ENCODE measurements at regions not wholly inside any gene's neighbourhood (a gene's known extent, or its start where the extent isn't known, plus 50 kb on each side); places are given as distances from the start of the nearest gene placed in this dataset.

DNA sequence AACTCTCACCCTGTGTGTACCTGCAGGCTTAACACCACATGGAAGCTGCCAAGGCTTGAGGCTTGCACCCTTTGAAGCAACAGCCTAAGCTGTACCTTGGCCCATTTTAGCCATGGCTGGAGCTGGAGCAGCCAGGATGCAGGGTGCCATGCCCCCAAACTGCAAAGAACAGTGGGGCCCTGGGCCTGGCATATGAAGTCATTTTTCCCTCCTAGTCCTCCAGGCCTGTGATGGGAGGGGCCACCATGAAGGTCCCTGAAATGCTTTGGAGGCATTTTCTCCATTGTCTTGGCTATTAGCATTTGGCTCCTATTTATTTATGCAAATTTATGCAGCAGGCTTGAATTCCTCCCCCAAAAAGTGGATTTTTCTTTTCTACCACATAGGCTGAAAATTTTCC, 238.4 kb downstream of the CDCA7 start:
- Histone ChIP-seq H4K20me1 (ENCODE audit: low read depth, low read length) (no peaks in the 10 kb centered on the region), H3K9me3 (ENCODE audit: insufficient read depth, low read length) (no peaks in the 10 kb centered on the region)

DNA sequence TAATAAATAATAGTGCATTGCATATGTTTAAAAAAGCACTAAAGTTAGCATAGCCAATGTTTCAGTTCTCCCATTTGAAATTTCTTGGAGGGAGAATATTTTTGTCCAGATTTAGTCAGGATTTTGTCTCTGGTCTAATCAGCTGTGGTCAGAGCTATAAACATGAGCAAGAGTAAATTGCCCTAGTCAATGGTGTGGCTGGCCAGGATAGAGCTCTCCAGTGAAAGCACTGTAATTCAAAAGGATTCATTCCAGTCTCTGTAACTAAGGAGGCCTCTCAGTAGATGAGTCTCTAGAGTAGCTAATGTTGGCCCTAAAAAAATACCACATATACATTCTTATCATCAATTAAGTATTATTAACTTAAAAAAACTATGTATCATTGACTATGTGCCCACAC, 241.6 kb downstream of the CDCA7 start:
- H4K20me1 ChIP-seq (ENCODE audit: low read depth, low read length), result no peaks in the 10 kb centered on the region
- no peak overlapping the region for H3K4me3 ChIP-seq (ENCODE audit: insufficient read depth, low read length, poor library complexity, severe bottlenecking)
- no peaks in the 10 kb centered on the region for H3K36me3 ChIP-seq (ENCODE audit: low read length)
- H3K79me2 ChIP-seq (ENCODE audit: insufficient read depth, low read length), result no peaks in the 10 kb centered on the region
- no peak overlapping the region for H3K27ac ChIP-seq (ENCODE audit: low read depth, low read length)
- no peak overlapping the region for H2AFZ ChIP-seq (ENCODE audit: low read depth, low read length, severe bottlenecking)
- no peaks in the 10 kb centered on the region for H3K9me2 ChIP-seq (replicated peaks; ENCODE audit: insufficient read depth, low read length)
- H3F3A ChIP-seq (ENCODE audit: insufficient read depth), result no peaks in the 10 kb centered on the region
- no peaks in the 10 kb centered on the region for H3K27me3 ChIP-seq (ENCODE audit: low read length)
- no peak overlapping the region for H3K9ac ChIP-seq (ENCODE audit: low read length)
- no peak overlapping the region for H3K4me2 ChIP-seq (ENCODE audit: low read depth, low read length, poor library complexity, severe bottlenecking)
- TF ChIP-seq EZH2phosphoT487 (conservative IDR thresholded peaks at IDR 0.05; ENCODE audit: low read length), result no peak
- TF ChIP-seq, protein P1, sequence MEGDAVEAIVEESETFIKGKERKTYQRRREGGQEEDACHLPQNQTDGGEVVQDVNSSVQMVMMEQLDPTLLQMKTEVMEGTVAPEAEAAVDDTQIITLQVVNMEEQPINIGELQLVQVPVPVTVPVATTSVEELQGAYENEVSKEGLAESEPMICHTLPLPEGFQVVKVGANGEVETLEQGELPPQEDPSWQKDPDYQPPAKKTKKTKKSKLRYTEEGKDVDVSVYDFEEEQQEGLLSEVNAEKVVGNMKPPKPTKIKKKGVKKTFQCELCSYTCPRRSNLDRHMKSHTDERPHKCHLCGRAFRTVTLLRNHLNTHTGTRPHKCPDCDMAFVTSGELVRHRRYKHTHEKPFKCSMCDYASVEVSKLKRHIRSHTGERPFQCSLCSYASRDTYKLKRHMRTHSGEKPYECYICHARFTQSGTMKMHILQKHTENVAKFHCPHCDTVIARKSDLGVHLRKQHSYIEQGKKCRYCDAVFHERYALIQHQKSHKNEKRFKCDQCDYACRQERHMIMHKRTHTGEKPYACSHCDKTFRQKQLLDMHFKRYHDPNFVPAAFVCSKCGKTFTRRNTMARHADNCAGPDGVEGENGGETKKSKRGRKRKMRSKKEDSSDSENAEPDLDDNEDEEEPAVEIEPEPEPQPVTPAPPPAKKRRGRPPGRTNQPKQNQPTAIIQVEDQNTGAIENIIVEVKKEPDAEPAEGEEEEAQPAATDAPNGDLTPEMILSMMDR (IDR thresholded peaks at IDR 0.05; ENCODE audit: insufficient read depth, low read length, poor library complexity, severe bottlenecking), result no peak
- H3K9me3 ChIP-seq (ENCODE audit: insufficient read depth, low read length), result no peaks in the 10 kb centered on the region

More for the DNA sequence above, 238.4 kb downstream of the CDCA7 start:
- Histone ChIP-seq H3K36me3 (ENCODE audit: low read length) (no peaks in the 10 kb centered on the region), H3F3A (ENCODE audit: insufficient read depth) (no peaks in the 10 kb centered on the region), H3K27me3 (ENCODE audit: low read length) (no peaks in the 10 kb centered on the region), H3K9me2 (replicated peaks; ENCODE audit: insufficient read depth, low read length) (no peaks in the 10 kb centered on the region), H3K4me3 (ENCODE audit: insufficient read depth, low read length, poor library complexity, severe bottlenecking) (no peak overlapping the region), H3K9ac (ENCODE audit: low read length) (no peak overlapping the region), H3K27ac (ENCODE audit: low read depth, low read length) (no peak overlapping the region), H3K79me2 (ENCODE audit: insufficient read depth, low read length) (no peaks in the 10 kb centered on the region), H3K4me2 (ENCODE audit: low read depth, low read length, poor library complexity, severe bottlenecking) (no peak overlapping the region), H2AFZ (ENCODE audit: low read depth, low read length, severe bottlenecking) (no peak overlapping the region)
- no peak for TF ChIP-seq EZH2phosphoT487 (conservative IDR thresholded peaks at IDR 0.05; ENCODE audit: low read length)
- TF ChIP-seq, protein P1 (IDR thresholded peaks at IDR 0.05; ENCODE audit: insufficient read depth, low read length, poor library complexity, severe bottlenecking), result no peak

DNA sequence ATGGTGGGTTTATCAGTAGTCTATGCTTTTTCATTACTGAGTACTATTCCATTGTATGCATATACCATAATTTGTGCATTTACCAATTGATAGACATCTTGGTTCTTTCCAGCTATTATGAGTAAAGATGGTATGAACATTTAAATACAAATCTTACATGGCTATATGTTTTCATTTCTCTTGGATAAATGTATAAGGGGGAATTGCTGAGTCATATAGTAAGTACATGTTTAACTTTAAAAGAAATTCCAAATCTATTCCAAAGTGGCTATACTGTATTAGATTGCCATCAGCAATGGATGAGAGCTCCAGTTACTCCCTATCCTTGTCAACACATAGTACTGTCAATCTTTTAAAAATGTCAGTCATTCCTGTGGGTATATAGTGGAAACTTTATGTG, 243.9 kb downstream of the CDCA7 start:
- H3K9me2 ChIP-seq (replicated peaks; ENCODE audit: insufficient read depth, low read length), result no peaks in the 10 kb centered on the region
- H3K4me2 ChIP-seq (ENCODE audit: low read depth, low read length, poor library complexity, severe bottlenecking), result no peak overlapping the region
- no peak for TF ChIP-seq EZH2phosphoT487 (conservative IDR thresholded peaks at IDR 0.05; ENCODE audit: low read length)
- TF ChIP-seq, protein P1 (IDR thresholded peaks at IDR 0.05; ENCODE audit: insufficient read depth, low read length, poor library complexity, severe bottlenecking), result no peak
- no peaks in the 10 kb centered on the region for H3K27me3 ChIP-seq (ENCODE audit: low read length)
- no peaks in the 10 kb centered on the region for H3K9me3 ChIP-seq (ENCODE audit: insufficient read depth, low read length)
- H3K9ac ChIP-seq (ENCODE audit: low read length), result no peak overlapping the region
- no peaks in the 10 kb centered on the region for H3F3A ChIP-seq (ENCODE audit: insufficient read depth)
- H3K79me2 ChIP-seq (ENCODE audit: insufficient read depth, low read length), result no peaks in the 10 kb centered on the region
- H4K20me1 ChIP-seq (ENCODE audit: low read depth, low read length), result no peaks in the 10 kb centered on the region
- no peak overlapping the region for H2AFZ ChIP-seq (ENCODE audit: low read depth, low read length, severe bottlenecking)
- no peak overlapping the region for H3K27ac ChIP-seq (ENCODE audit: low read depth, low read length)
- H3K4me3 ChIP-seq (ENCODE audit: insufficient read depth, low read length, poor library complexity, severe bottlenecking), result no peak overlapping the region
- H3K36me3 ChIP-seq (ENCODE audit: low read length), result no peaks in the 10 kb centered on the region
